Sigmoid colon (tissue), 4 donors: ENCODE measurements at regions not wholly inside any gene's neighbourhood (a gene's known extent, or its start where the extent isn't known, plus 50 kb on each side); places are given as distances from the start of the nearest gene placed in this dataset.

ENCODE experiments used
- CTCF ChIP-seq, 4 experiments: fragments of 450-650 bp in 3 of 4; fragments of 200-600 bp in 1 of 4; IDR thresholded peaks; one replicate each; pipeline ENCODE4 v1.5.1; 2016 to 2019; ENCODE audit warnings: antibody characterized with exemption in 4 of 4, mild to moderate bottlenecking in 3 of 4, moderate library complexity in 2 of 4
- EP300 ChIP-seq, 4 donors: sonication (generic); formaldehyde crosslinking; IDR thresholded peaks; one replicate each; pipeline ENCODE4 v1.6.1; 2017; ENCODE audit warnings: antibody characterized with exemption in 4 of 4
- POLR2A ChIP-seq, 2 donors: fragments of 450-650 bp; IDR thresholded peaks; one replicate each; pipeline ENCODE4 v1.6.1; 2016; ENCODE audit warnings: antibody characterized with exemption in 2 of 2, mild to moderate bottlenecking in 2 of 2, moderate library complexity in 2 of 2
- POLR2AphosphoS5 ChIP-seq, 4 donors: sonication (generic); formaldehyde crosslinking; IDR thresholded peaks; one replicate each; pipeline ENCODE4 v1.6.1; 2017; ENCODE audit warnings: antibody characterized with exemption in 4 of 4

GRCh38 chr21:35582731-35583130 is 477.6 kb downstream of the SETD4 start:
- TF ChIP-seq POLR2AphosphoS5 (IDR thresholded peaks at IDR 0.05): no peak
- TF ChIP-seq EP300 (IDR thresholded peaks at IDR 0.05): no peak
- TF ChIP-seq CTCF (IDR thresholded peaks at IDR 0.05): no peak
- TF ChIP-seq POLR2A (IDR thresholded peaks at IDR 0.05): no peak
